ENCODE measurements at regions not wholly inside any gene's neighbourhood (a gene's known extent, or its start where the extent isn't known, plus 50 kb on each side); places are given as distances from the start of the nearest gene placed in this dataset.

- Histone ChIP-seq H3K27ac (ENCODE audit: extremely low read depth, low read depth, low read length) (no peak overlapping the region), H3K36me3 (ENCODE audit: control insufficient read depth in 2 of 2, insufficient read depth in 1 of 2, low read length in 2 of 2) (no peaks in the 10 kb centered on the region), H3K4me1 (ENCODE audit: control insufficient read depth, insufficient read depth, low read length) (no peaks in the 10 kb centered on the region), H3K9me3 (ENCODE audit: control insufficient read depth, insufficient read depth, low read depth, low read length) (no peaks in the 10 kb centered on the region), H3K4me3 (ENCODE audit: low read depth, low read length) (no peak overlapping the region)
- TF ChIP-seq ZSCAN18 (tag by site-specific recombination; IDR thresholded peaks at IDR 0.05) (no peak), ZNF571 (tag by site-specific recombination; IDR thresholded peaks at IDR 0.05) (no peak), ZNF239 (tag by site-specific recombination; IDR thresholded peaks at IDR 0.05) (no peak), ZNF48 (tag by site-specific recombination; IDR thresholded peaks at IDR 0.05) (no peak)
- ChIA-PET CTCF (no interaction called here), POLR2A (no interaction called here)
These were observed 446.9 kb downstream of the DYNC2H1 start for GRCh38 chr11:103556171-103556570.

GRCh38 chr11:103566116-103566515, 456.9 kb downstream of the DYNC2H1 start:
- TF ChIP-seq KLF10 (tag by site-specific recombination; IDR thresholded peaks at IDR 0.05) (no peak), ZNF157 (tag by site-specific recombination; IDR thresholded peaks at IDR 0.05) (no peak), ZNF555 (tag by site-specific recombination; conservative IDR thresholded peaks at IDR 0.05) (no peak), ZNF707 (tag by site-specific recombination; IDR thresholded peaks at IDR 0.05) (no peak), IKZF3 (tag by site-specific recombination; IDR thresholded peaks at IDR 0.05) (no peak), ZNF184 (tag by site-specific recombination; IDR thresholded peaks at IDR 0.05) (no peak), ZNF513 (tag by site-specific recombination; IDR thresholded peaks at IDR 0.05) (no peak), ZFP41 (tag by site-specific recombination; IDR thresholded peaks at IDR 0.05; ENCODE audit: borderline replicate concordance) (no peak), ZNF654 (tag by site-specific recombination; IDR thresholded peaks at IDR 0.05; ENCODE audit: low read depth) (no peak), ZNF214 (tag by site-specific recombination; IDR thresholded peaks at IDR 0.05; ENCODE audit: borderline replicate concordance) (no peak), ZNF747 (tag by site-specific recombination; IDR thresholded peaks at IDR 0.05) (no peak), ZNF660 (tag by site-specific recombination; IDR thresholded peaks at IDR 0.05) (no peak), ZSCAN30 (tag by site-specific recombination; IDR thresholded peaks at IDR 0.05) (no peak), PATZ1 (tag by site-specific recombination; IDR thresholded peaks at IDR 0.05) (no peak), ZNF2 (tag by site-specific recombination; IDR thresholded peaks at IDR 0.05) (no peak), ZNF580 (tag by site-specific recombination; IDR thresholded peaks at IDR 0.05) (no peak), ZNF140 (tag by site-specific recombination; IDR thresholded peaks at IDR 0.05) (no peak), SCRT2 (tag by site-specific recombination; IDR thresholded peaks at IDR 0.05) (no peak)

More at GRCh38 chr11:103566116-103566515, 456.9 kb downstream of the DYNC2H1 start:
- H3K4me3 ChIP-seq (ENCODE audit: low read depth, low read length) = no peak overlapping the region
- ChIA-PET CTCF (no interaction called here), POLR2A (no interaction called here)
- H3K9me3 ChIP-seq (ENCODE audit: control insufficient read depth, insufficient read depth, low read depth, low read length) = no peaks in the 10 kb centered on the region
- no peak overlapping the region for H3K27ac ChIP-seq (ENCODE audit: extremely low read depth, low read depth, low read length)
- H3K36me3 ChIP-seq (ENCODE audit: control insufficient read depth in 2 of 2, insufficient read depth in 1 of 2, low read length in 2 of 2) = no peaks in the 10 kb centered on the region
- no peaks in the 10 kb centered on the region for H3K4me1 ChIP-seq (ENCODE audit: control insufficient read depth, insufficient read depth, low read length)

Data from HEK293 (cell line).